ENCODE measurements at regions not wholly inside any gene's neighbourhood (a gene's known extent, or its start where the extent isn't known, plus 50 kb on each side); places are given as distances from the start of the nearest gene placed in this dataset.
A peak's percentile ranks its signal among the peaks of the same experiment; 100 is the strongest.

DNA sequence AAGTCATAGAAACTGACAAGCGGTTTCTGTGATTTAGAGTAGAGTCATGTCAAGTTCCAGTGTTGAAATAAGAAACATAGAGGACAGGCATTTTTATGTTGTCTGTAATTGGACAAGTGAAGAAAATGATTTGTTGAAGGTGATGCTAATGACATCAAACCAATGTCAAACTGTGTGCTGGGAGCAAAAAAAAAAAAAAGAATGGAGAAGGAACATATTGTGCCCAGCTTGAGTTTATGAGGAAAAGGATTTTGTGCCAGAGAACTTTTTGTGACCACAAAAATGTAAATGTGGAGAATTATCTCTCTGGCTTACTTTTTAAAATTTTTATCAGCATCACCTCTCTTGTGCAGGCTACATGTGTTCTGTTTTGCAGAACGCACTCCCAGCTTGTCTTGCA, 495.7 kb downstream of the RAPGEF2 start (continued):
- no peak for TF ChIP-seq TEAD4 (CRISPR knock-in tag; IDR thresholded peaks at IDR 0.05)
- TF ChIP-seq, protein P1, sequence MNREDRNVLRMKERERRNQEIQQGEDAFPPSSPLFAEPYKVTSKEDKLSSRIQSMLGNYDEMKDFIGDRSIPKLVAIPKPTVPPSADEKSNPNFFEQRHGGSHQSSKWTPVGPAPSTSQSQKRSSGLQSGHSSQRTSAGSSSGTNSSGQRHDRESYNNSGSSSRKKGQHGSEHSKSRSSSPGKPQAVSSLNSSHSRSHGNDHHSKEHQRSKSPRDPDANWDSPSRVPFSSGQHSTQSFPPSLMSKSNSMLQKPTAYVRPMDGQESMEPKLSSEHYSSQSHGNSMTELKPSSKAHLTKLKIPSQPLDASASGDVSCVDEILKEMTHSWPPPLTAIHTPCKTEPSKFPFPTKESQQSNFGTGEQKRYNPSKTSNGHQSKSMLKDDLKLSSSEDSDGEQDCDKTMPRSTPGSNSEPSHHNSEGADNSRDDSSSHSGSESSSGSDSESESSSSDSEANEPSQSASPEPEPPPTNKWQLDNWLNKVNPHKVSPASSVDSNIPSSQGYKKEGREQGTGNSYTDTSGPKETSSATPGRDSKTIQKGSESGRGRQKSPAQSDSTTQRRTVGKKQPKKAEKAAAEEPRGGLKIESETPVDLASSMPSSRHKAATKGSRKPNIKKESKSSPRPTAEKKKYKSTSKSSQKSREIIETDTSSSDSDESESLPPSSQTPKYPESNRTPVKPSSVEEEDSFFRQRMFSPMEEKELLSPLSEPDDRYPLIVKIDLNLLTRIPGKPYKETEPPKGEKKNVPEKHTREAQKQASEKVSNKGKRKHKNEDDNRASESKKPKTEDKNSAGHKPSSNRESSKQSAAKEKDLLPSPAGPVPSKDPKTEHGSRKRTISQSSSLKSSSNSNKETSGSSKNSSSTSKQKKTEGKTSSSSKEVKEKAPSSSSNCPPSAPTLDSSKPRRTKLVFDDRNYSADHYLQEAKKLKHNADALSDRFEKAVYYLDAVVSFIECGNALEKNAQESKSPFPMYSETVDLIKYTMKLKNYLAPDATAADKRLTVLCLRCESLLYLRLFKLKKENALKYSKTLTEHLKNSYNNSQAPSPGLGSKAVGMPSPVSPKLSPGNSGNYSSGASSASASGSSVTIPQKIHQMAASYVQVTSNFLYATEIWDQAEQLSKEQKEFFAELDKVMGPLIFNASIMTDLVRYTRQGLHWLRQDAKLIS (CRISPR knock-in tag; IDR thresholded peaks at IDR 0.05; ENCODE audit: borderline replicate concordance): no peak
- TF ChIP-seq, protein P2, sequence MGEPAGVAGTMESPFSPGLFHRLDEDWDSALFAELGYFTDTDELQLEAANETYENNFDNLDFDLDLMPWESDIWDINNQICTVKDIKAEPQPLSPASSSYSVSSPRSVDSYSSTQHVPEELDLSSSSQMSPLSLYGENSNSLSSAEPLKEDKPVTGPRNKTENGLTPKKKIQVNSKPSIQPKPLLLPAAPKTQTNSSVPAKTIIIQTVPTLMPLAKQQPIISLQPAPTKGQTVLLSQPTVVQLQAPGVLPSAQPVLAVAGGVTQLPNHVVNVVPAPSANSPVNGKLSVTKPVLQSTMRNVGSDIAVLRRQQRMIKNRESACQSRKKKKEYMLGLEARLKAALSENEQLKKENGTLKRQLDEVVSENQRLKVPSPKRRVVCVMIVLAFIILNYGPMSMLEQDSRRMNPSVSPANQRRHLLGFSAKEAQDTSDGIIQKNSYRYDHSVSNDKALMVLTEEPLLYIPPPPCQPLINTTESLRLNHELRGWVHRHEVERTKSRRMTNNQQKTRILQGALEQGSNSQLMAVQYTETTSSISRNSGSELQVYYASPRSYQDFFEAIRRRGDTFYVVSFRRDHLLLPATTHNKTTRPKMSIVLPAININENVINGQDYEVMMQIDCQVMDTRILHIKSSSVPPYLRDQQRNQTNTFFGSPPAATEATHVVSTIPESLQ (CRISPR knock-in tag; IDR thresholded peaks at IDR 0.05): no peak
- TF ChIP-seq, protein P3, sequence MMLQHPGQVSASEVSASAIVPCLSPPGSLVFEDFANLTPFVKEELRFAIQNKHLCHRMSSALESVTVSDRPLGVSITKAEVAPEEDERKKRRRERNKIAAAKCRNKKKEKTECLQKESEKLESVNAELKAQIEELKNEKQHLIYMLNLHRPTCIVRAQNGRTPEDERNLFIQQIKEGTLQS (CRISPR knock-in tag; conservative IDR thresholded peaks at IDR 0.05): no peak
- TF ChIP-seq PRRX2 (CRISPR knock-in tag; IDR thresholded peaks at IDR 0.05): no peak
- TF ChIP-seq KAT7 (CRISPR knock-in tag; IDR thresholded peaks at IDR 0.05; ENCODE audit: borderline replicate concordance): no peak

DNA sequence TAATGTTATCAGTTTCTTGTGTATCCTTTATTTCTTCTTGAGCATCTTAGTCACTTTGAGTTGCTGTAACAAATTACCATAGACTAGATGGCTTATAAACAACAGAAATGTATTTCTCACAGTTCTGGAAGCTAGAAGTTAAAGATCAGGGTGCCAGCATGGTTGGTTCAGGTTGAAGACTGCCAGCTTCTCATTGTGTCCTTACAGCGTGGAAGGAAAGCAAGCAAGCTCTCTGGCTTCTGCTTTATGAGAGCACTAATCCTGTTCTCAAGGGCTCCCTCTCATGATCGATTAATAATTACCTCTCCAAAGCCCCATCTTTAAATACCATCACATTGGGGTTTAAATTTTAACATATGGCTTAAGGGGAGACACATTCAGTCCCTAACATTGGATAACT, 497.2 kb downstream of the RAPGEF2 start:
- peak; percentile 67 for ATAC-seq
- Mint-ChIP-seq H3K36me3 (no peaks in the 10 kb centered on the region), H3K27ac (no peak overlapping the region; the same call in 1 of the 2 replicates), H3K9me3 (no peaks in the 10 kb centered on the region), H3K4me1 (peaks cover 37% of the 10 kb centered on the region), H3K27me3 (ENCODE audit: low read depth) (no peaks in the 10 kb centered on the region), H3K4me3 (no peak overlapping the region)
- ChIA-PET POLR2A (no interaction called here), CTCF (interaction anchor here (0.7 to 1.0 kb wide), 4 partner anchors 32 to 261 kb away, joined by 3 to 4 read pairs (median 3); no protein-coding TSS in a partner anchor)
- DNase-seq (ENCODE audit: low spot score): no peak
- TF ChIP-seq, protein P4, sequence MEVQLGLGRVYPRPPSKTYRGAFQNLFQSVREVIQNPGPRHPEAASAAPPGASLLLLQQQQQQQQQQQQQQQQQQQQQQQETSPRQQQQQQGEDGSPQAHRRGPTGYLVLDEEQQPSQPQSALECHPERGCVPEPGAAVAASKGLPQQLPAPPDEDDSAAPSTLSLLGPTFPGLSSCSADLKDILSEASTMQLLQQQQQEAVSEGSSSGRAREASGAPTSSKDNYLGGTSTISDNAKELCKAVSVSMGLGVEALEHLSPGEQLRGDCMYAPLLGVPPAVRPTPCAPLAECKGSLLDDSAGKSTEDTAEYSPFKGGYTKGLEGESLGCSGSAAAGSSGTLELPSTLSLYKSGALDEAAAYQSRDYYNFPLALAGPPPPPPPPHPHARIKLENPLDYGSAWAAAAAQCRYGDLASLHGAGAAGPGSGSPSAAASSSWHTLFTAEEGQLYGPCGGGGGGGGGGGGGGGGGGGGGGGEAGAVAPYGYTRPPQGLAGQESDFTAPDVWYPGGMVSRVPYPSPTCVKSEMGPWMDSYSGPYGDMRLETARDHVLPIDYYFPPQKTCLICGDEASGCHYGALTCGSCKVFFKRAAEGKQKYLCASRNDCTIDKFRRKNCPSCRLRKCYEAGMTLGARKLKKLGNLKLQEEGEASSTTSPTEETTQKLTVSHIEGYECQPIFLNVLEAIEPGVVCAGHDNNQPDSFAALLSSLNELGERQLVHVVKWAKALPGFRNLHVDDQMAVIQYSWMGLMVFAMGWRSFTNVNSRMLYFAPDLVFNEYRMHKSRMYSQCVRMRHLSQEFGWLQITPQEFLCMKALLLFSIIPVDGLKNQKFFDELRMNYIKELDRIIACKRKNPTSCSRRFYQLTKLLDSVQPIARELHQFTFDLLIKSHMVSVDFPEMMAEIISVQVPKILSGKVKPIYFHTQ (CRISPR knock-in tag; IDR thresholded peaks at IDR 0.05): no peak
- TF ChIP-seq NR3C1 (CRISPR knock-in tag; conservative IDR thresholded peaks at IDR 0.05; ENCODE audit: low read depth): no peak
- TF ChIP-seq TP53 (CRISPR knock-in tag; IDR thresholded peaks at IDR 0.05): no peak
- TF ChIP-seq, protein P5, sequence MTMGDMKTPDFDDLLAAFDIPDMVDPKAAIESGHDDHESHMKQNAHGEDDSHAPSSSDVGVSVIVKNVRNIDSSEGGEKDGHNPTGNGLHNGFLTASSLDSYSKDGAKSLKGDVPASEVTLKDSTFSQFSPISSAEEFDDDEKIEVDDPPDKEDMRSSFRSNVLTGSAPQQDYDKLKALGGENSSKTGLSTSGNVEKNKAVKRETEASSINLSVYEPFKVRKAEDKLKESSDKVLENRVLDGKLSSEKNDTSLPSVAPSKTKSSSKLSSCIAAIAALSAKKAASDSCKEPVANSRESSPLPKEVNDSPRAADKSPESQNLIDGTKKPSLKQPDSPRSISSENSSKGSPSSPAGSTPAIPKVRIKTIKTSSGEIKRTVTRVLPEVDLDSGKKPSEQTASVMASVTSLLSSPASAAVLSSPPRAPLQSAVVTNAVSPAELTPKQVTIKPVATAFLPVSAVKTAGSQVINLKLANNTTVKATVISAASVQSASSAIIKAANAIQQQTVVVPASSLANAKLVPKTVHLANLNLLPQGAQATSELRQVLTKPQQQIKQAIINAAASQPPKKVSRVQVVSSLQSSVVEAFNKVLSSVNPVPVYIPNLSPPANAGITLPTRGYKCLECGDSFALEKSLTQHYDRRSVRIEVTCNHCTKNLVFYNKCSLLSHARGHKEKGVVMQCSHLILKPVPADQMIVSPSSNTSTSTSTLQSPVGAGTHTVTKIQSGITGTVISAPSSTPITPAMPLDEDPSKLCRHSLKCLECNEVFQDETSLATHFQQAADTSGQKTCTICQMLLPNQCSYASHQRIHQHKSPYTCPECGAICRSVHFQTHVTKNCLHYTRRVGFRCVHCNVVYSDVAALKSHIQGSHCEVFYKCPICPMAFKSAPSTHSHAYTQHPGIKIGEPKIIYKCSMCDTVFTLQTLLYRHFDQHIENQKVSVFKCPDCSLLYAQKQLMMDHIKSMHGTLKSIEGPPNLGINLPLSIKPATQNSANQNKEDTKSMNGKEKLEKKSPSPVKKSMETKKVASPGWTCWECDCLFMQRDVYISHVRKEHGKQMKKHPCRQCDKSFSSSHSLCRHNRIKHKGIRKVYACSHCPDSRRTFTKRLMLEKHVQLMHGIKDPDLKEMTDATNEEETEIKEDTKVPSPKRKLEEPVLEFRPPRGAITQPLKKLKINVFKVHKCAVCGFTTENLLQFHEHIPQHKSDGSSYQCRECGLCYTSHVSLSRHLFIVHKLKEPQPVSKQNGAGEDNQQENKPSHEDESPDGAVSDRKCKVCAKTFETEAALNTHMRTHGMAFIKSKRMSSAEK (CRISPR knock-in tag; IDR thresholded peaks at IDR 0.05; ENCODE audit: borderline replicate concordance): no peak
- no peak for TF ChIP-seq JUN (CRISPR knock-in tag; IDR thresholded peaks at IDR 0.05)
- TF ChIP-seq, protein P6, sequence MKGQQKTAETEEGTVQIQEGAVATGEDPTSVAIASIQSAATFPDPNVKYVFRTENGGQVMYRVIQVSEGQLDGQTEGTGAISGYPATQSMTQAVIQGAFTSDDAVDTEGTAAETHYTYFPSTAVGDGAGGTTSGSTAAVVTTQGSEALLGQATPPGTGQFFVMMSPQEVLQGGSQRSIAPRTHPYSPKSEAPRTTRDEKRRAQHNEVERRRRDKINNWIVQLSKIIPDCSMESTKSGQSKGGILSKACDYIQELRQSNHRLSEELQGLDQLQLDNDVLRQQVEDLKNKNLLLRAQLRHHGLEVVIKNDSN (CRISPR knock-in tag; IDR thresholded peaks at IDR 0.05): no peak
- TF ChIP-seq, protein P7, sequence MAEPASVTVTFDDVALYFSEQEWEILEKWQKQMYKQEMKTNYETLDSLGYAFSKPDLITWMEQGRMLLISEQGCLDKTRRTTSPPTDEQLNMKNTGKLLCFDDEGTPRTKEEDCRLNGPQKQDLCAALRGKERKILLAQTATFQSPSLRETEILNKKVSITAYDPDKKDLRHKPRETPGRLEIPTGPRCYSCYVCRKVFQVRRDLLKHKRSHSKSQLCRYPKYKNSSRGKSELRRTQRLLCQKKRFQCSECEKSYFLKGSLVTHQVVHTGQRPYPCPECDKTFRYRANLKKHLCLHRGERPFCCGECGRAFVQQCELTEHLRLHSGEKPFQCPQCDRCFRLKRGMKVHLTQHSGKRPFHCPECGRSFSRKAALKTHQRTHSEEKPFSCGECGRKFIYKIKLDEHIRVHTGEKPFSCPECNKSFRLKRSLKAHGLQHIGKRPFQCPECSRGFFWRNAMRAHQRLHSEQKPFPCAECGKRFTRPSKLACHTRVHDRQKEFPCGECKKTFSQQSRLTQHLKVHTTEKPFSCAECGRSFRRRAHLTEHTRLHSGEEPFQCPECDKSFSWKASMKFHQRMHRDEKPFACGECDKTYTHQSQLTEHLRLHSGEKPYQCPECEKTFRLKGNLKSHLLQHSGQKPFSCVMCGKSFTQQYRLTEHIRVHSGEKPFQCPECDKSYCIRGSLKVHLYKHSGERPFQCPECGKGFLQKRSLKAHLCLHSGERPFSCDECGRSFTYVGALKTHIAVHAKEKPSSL (CRISPR knock-in tag; conservative IDR thresholded peaks at IDR 0.05): no peak
- TF ChIP-seq, protein P8, sequence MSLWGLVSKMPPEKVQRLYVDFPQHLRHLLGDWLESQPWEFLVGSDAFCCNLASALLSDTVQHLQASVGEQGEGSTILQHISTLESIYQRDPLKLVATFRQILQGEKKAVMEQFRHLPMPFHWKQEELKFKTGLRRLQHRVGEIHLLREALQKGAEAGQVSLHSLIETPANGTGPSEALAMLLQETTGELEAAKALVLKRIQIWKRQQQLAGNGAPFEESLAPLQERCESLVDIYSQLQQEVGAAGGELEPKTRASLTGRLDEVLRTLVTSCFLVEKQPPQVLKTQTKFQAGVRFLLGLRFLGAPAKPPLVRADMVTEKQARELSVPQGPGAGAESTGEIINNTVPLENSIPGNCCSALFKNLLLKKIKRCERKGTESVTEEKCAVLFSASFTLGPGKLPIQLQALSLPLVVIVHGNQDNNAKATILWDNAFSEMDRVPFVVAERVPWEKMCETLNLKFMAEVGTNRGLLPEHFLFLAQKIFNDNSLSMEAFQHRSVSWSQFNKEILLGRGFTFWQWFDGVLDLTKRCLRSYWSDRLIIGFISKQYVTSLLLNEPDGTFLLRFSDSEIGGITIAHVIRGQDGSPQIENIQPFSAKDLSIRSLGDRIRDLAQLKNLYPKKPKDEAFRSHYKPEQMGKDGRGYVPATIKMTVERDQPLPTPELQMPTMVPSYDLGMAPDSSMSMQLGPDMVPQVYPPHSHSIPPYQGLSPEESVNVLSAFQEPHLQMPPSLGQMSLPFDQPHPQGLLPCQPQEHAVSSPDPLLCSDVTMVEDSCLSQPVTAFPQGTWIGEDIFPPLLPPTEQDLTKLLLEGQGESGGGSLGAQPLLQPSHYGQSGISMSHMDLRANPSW (CRISPR knock-in tag; conservative IDR thresholded peaks at IDR 0.05; ENCODE audit: low read depth): no peak
- no peak for TF ChIP-seq TCF7 (CRISPR knock-in tag; IDR thresholded peaks at IDR 0.05; ENCODE audit: low read depth)

All from WTC11 (cell line).